ENCODE measurements at regions not wholly inside any gene's neighbourhood (a gene's known extent, or its start where the extent isn't known, plus 50 kb on each side); places are given as distances from the start of the nearest gene placed in this dataset.

GRCh38 chr2:142236181-142236580 lies 105.4 kb upstream of the LRP1B start:
- TF ChIP-seq GATA3 (IDR thresholded peaks at IDR 0.05; ENCODE audit: low read depth, low read length), result no peak
- no peak for TF ChIP-seq GATA2 (IDR thresholded peaks at IDR 0.05; ENCODE audit: low read depth, low read length)

- no peak for TF ChIP-seq GATA3 (IDR thresholded peaks at IDR 0.05; ENCODE audit: low read depth, low read length)
- TF ChIP-seq GATA2 (IDR thresholded peaks at IDR 0.05; ENCODE audit: low read depth, low read length), result no peak
Observed at GRCh38 chr2:142234741-142235140, 103.9 kb upstream of the LRP1B start.

GRCh38 chr2:142223309-142223708 lies 92.5 kb upstream of the LRP1B start:
- TF ChIP-seq GATA3 (IDR thresholded peaks at IDR 0.05; ENCODE audit: low read depth, low read length) (peak; percentile 40; the same call in 1 of the 2 replicates), GATA2 (IDR thresholded peaks at IDR 0.05; ENCODE audit: low read depth, low read length) (no peak)

GRCh38 chr2:142222715-142223114 lies 91.9 kb upstream of the LRP1B start:
- no peak for TF ChIP-seq GATA2 (IDR thresholded peaks at IDR 0.05; ENCODE audit: low read depth, low read length)
- TF ChIP-seq GATA3 (IDR thresholded peaks at IDR 0.05; ENCODE audit: low read depth, low read length), result no peak

- TF ChIP-seq GATA3 (IDR thresholded peaks at IDR 0.05; ENCODE audit: low read depth, low read length) (no peak), GATA2 (IDR thresholded peaks at IDR 0.05; ENCODE audit: low read depth, low read length) (no peak)
Observed at GRCh38 chr2:142220901-142221300, 90.1 kb upstream of the LRP1B start.

- TF ChIP-seq GATA3 (IDR thresholded peaks at IDR 0.05; ENCODE audit: low read depth, low read length), result peak; percentile 66
- TF ChIP-seq GATA2 (IDR thresholded peaks at IDR 0.05; ENCODE audit: low read depth, low read length), result peak; percentile 23; the same call in 1 of the 2 replicates
Observed at GRCh38 chr2:142220239-142220638, 89.4 kb upstream of the LRP1B start.

GRCh38 chr2:142218471-142218870 lies 87.7 kb upstream of the LRP1B start:
- no peak for TF ChIP-seq GATA2 (IDR thresholded peaks at IDR 0.05; ENCODE audit: low read depth, low read length)
- no peak for TF ChIP-seq GATA3 (IDR thresholded peaks at IDR 0.05; ENCODE audit: low read depth, low read length)

- TF ChIP-seq GATA2 (IDR thresholded peaks at IDR 0.05; ENCODE audit: low read depth, low read length), result no peak
- TF ChIP-seq GATA3 (IDR thresholded peaks at IDR 0.05; ENCODE audit: low read depth, low read length), result no peak
Observed at GRCh38 chr2:142217804-142218203, 87.0 kb upstream of the LRP1B start.

GRCh38 chr2:142200062-142200461 lies 69.2 kb upstream of the LRP1B start:
- TF ChIP-seq GATA3 (IDR thresholded peaks at IDR 0.05; ENCODE audit: low read depth, low read length) (no peak), GATA2 (IDR thresholded peaks at IDR 0.05; ENCODE audit: low read depth, low read length) (no peak)

- TF ChIP-seq GATA3 (IDR thresholded peaks at IDR 0.05; ENCODE audit: low read depth, low read length) (no peak), GATA2 (IDR thresholded peaks at IDR 0.05; ENCODE audit: low read depth, low read length) (no peak)
Observed at GRCh38 chr2:142199073-142199472, 68.3 kb upstream of the LRP1B start.

GRCh38 chr2:142190805-142191204 lies 60.0 kb upstream of the LRP1B start:
- no peak for TF ChIP-seq GATA2 (IDR thresholded peaks at IDR 0.05; ENCODE audit: low read depth, low read length)
- no peak for TF ChIP-seq GATA3 (IDR thresholded peaks at IDR 0.05; ENCODE audit: low read depth, low read length)

- TF ChIP-seq GATA3 (IDR thresholded peaks at IDR 0.05; ENCODE audit: low read depth, low read length) (no peak), GATA2 (IDR thresholded peaks at IDR 0.05; ENCODE audit: low read depth, low read length) (no peak)
Observed at GRCh38 chr2:142189501-142189900, 58.7 kb upstream of the LRP1B start.

- no peak for TF ChIP-seq GATA2 (IDR thresholded peaks at IDR 0.05; ENCODE audit: low read depth, low read length)
- TF ChIP-seq GATA3 (IDR thresholded peaks at IDR 0.05; ENCODE audit: low read depth, low read length), result no peak
Observed at GRCh38 chr2:142188562-142188961, 57.7 kb upstream of the LRP1B start.

- TF ChIP-seq GATA3 (IDR thresholded peaks at IDR 0.05; ENCODE audit: low read depth, low read length), result no peak
- TF ChIP-seq GATA2 (IDR thresholded peaks at IDR 0.05; ENCODE audit: low read depth, low read length), result no peak
Observed at GRCh38 chr2:142180820-142181533, 50.2 kb upstream of the LRP1B start.
